Stimulated activated CD8-positive, alpha-beta memory T cell treated with anti-CD3 and anti-CD28 coated beads, Interleukin-15, amount 100 ng/mL, for 24 hours (primary cell): ENCODE measurements at regions not wholly inside any gene's neighbourhood (a gene's known extent, or its start where the extent isn't known, plus 50 kb on each side); places are given as distances from the start of the nearest gene placed in this dataset.
"Not testable (repeated sequence)": the region's sequence is repeated elsewhere in the genome, so short reads cannot be mapped to it uniquely, and the experiment has no call there.

ENCODE experiments used
- DNase-seq: peaks from one replicate; pipeline ENCODE4 v3.0.0-alpha.2; 2020; ENCODE audit warnings: low read depth

DNA sequence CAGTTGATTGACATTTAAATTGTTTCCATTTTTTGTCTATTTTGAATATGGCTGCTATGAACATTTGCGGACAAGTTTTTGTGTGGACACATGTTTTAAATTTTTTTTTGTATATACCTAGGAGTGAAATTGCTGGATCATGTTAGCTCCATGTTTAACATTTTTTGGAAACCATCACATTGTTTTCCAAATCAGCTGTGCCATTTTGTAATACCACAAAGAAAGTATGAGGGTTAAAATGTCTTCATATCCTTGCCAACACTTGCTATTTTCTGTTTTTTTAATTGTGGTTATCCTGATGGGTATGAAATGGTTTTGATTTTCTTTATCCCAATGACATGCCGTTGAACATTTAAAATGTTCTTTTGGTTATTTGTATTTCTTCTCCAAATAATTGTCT, 52.1 kb downstream of the CARTPT start:
- DNase-seq = no peak

- no peak for DNase-seq
These were observed 59.7 kb downstream of the CARTPT start for GRCh38 chr5:71778678-71779276.

DNA sequence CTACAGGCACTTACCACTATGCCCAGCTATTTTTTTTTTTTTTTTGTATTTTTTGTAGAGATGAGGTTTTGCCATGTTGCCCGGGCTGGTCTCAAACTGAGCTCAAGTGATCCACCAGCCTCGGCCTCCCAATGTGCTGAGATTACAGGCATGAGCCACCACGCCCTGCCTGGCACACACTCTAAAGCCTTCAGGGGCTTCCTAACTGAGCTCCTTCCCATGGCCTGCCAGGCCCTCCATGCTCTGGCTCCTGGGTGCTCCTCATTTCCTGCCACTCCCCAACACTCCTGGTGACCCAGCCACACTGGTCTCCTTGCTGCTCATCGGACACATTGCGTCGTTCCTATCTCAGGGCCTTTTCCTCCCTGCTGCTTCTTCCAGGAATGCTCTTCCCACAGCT, 61.5 kb downstream of the CARTPT start:
- no peak for DNase-seq

- no peak for DNase-seq
These were observed 63.3 kb downstream of the CARTPT start for GRCh38 chr5:71782393-71782770.

DNA sequence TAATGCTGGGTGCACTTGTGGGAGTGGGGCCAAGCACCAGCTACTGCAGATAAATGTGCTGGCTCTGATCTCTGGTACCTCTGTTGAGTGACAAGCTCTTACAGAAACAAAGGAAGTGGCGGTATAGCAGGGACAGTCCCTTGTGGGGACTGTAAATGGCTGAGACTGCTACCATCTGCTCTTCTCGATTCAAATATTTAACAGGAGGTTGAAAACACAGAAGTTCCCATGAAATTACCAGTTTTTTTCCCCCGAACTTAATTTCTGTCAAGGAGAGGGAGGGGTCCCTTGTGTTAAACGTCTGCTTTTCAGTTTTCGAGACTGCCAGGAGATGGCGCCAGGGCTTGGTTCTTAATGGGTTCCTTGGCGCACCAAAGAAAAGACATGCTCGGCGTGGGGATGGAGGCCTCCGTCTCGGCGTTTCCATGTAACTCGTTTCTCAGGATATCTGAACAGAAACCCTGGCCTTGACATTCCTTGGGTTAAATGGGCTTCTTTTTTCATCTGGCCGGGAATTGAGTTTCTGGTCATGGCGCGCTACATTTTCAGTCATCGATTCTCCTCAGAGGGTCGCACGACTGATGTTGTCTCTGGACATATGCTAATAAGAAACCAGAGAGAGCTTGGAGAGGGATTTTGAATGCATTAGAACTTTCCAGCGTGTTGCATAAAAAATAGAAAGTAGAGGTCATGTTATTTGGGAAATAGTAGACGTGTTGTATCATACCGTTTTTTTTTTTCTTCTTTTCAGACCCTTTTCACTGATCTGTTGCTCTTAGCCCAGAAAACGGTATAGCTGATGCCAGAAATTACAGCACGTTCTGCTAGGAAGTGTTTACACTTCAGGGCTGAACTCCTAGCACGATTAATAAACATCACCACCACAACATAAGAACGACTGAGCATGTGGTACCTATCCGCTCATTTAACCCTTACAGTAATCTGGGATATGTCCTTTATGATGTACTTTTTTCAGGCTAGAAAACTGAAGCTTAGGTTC, 64.0 kb downstream of the CARTPT start:
- no peak for DNase-seq

- DNase-seq = no peak
These were observed 64.8 kb downstream of the CARTPT start for GRCh38 chr5:71783891-71784290.

DNA sequence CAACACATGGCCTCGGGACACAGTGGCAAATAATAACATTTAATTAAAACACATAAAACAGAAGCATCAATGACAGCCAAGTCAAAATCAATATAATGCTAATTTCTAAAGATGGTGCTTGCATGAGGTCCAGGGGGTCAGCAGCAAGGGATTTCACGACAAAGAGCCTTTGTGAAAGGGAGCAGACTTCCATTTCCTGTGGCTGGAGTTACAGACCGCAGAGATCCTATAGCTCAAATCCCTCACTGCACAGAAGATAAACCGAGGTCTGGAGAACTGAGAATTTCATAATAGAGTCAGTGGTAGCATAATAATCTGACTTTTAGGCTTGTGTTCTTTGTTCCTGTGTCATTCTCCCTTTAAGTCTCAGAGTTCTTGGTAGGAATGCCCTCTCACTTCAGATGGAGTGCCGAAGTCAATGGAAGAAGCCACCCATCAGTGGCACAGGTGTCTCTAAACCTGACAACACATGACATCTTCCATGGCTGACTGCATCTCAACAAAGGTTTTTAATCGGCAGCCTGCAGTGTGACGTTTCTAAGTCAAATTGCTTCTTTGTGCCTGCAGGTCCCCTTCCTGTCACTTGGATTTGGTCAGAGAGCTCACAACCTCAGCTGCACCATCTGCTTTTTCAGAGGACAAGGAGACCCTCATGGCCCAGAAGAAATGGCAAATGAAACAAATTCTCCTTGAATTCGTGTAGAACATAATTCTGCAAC, 67.4 kb downstream of the CARTPT start:
- DNase-seq = no peak

- DNase-seq = no peak
These were observed 69.7 kb downstream of the CARTPT start for GRCh38 chr5:71788794-71789193.

DNA sequence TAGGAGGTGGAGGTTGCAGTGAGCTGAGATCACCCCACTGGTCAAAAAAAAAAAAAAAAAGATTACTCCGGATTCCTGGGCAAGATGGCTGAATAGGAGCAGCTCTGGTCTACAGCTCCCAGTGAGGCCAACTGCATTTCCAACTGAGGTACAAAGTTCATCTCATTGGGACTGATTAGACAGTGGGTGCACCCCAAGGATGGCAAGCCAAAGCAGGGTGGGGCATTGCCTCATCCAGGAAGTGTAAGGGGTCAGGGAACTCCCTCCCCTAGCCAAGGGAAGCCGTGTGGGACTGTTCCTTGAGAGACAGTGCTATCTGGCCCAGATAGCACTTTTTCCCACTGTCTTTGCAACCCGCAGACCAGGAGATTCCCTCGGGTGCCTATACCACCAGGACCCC, 70.7 kb downstream of the CARTPT start:
- no peak for DNase-seq

DNA sequence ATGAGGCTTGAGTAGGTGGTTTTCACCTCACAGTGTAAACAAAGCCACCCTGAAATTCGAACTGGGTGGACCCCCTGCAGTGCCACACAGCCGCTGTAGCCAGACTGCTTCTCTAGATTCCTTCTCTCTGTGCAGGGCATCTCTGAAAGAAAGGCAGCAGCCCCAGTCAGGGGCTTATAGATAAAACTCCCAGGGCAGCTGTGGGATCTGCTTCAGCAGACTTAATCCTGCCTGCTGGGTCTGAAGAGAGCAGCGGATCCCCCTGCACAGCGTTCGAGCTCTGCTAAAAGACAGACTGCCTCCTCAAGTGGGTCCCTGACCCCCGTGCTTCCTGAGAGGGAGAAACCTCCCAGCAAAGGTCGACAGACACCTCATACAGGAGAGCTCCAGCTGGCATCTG, 71.4 kb downstream of the CARTPT start:
- DNase-seq = no peak

- DNase-seq = not testable (repeated sequence)
These were observed 73.0 kb downstream of the CARTPT start for GRCh38 chr5:71792041-71792440.

DNA sequence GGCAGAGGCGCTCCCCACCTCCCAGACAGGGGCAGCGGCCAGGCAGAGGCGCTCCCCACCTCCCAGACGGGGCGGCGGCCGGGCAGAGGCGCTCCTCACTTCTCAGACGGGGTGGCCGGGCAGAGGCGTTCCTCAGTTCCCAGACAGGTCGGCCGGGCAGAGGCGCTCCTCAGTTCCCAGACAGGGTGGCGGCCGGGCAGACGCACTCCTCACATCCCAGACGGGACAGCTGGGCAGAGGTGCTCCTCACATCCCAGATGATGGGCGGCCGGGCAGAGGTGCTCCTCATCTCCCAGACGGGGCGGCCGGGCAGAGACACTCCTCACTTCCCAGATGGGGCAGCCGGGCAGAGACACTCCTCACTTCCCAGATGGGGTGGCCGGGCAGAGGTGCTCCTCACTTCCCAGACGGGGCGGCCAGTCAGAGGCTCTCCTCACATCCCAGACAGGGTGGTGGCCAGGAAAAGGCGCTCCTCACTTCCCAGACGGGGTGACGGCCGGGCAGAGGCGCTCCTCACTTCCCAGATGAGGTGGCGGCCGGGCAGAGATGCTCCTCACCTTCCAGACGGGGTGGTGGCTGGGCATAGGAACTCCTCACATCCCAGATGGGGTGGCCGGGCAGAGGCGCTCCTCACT, 75.1 kb downstream of the CARTPT start:
- no peak for DNase-seq

GRCh38 chr5:71802673-71803072, 83.6 kb downstream of the CARTPT start:
- no peak for DNase-seq

- no peak for DNase-seq
These were observed 87.6 kb downstream of the CARTPT start for GRCh38 chr5:71806711-71807110.

- DNase-seq = no peak
These were observed 88.8 kb downstream of the CARTPT start for GRCh38 chr5:71807909-71808308.

DNA sequence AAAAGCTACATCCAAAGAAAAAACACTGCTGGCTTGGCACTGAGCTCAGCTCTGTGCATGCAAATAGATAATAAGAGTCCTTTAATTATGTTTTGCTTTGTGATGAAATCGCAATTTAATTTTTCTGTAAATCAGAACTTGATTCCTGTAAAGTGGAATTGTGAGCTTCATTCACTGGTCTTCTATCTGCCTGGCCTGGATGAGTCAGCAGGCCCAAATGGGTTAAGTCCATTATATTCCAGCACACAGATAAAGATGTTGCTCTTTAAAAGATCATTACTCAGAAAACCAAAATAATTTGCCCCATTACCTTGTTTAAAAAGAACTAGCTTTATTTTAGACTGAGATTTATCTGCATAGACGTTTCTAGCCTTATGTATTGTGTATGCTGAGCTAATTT, 90.4 kb downstream of the CARTPT start:
- no peak for DNase-seq

DNA sequence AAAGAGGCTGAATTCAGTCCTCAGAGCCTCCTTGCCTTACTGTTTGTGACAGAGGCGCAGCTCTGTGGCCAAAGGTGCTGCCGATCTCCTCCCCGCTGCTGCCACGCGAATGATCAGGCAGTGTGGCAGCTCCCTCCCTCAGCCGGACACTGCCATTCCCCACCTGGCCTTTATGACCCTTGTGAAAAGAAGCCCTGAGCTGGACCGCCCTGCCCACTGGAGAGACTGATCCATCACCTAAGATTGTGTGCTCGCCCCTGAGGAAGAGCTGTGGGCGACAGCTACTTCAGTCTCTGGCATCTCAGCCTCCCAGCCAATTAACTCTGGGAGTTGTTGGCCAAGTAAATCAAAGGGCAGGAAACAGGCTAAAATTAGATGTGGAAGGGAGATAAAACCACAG, 90.9 kb downstream of the CARTPT start:
- no peak for DNase-seq

- DNase-seq = no peak
These were observed 91.6 kb downstream of the CARTPT start for GRCh38 chr5:71810471-71811195.

GRCh38 chr5:71811779-71812178, 92.7 kb downstream of the CARTPT start:
- no peak for DNase-seq

DNA sequence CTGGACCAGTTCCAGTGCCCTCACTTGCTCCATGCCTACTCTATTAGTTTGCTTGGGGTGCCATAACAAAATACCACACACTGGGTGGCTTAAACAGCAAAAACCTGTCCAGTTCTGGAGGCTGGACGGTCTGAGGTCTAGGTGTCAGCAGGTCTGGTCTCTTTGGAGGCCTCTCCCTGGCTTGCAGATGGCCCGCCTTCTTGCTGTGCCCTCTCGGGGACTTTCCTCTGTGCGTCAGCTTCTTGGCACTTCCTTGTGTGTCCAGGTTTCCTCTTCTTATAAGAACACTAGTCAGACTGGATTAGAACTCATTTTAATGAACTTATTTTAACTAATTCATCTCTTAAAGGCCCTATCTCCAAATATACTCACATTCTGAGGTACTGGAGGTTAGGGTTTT, 97.2 kb downstream of the CARTPT start:
- no peak for DNase-seq

DNA sequence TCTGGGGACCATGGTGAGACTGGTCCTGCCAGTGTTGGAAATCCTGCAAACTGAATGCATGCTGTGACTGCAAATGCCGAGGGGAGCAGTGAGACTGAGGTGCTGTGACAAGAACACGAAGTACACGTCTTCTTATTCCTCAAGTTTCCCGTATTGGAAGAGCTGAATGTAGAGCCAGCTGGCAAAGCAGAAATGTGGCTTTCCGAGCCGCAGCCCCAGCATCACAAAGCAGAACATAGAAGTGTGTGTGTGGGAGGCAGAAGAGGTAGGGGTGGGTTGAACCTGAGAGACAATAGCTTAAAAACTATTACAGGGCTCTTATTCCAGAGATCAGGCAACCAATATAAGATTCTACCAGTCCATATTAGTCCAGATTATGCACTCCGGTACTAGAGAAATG, 98.8 kb downstream of the CARTPT start:
- no peak for DNase-seq

DNA sequence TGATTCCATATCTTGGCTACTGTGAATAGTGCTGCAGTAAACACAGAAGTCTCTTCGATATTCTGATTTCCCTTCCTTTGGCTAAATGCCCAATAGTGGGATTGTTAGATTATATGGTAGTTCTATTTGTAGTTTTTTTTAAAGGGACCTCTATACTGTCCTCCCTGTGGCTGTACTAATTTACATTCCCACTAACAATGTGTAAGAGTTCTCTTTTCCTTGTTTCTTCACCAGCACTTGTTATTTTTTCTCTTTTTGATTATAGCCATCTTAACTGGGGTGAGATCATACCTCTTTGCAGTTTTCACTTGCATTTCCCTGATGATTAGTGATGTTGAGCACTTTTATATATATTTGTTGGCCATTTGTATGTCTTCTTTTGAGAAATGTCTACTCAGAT, 102.0 kb downstream of the CARTPT start:
- DNase-seq = no peak
